ENCODE measurements at regions not wholly inside any gene's neighbourhood (a gene's known extent, or its start where the extent isn't known, plus 50 kb on each side); places are given as distances from the start of the nearest gene placed in this dataset.

DNA sequence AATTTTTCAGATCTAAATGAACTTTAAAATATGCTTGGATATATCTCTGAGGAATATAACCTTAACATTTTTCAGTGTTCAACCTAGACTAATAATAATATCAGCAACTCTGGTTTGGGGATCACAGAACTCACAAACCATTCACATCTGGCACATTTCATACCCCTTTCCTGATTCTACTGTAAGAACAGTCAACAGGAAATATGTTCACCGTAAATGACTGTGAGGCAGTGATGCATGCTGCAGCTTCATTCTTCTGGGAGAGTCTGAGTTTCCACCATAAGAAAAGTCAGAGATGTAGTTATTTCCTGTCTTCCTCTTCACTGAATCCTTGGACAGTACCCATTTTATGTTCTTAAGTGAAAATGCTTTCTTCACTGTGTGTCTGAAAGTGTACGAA lies 134.2 kb upstream of the IFNGR1 start:
- TF ChIP-seq, protein P1, sequence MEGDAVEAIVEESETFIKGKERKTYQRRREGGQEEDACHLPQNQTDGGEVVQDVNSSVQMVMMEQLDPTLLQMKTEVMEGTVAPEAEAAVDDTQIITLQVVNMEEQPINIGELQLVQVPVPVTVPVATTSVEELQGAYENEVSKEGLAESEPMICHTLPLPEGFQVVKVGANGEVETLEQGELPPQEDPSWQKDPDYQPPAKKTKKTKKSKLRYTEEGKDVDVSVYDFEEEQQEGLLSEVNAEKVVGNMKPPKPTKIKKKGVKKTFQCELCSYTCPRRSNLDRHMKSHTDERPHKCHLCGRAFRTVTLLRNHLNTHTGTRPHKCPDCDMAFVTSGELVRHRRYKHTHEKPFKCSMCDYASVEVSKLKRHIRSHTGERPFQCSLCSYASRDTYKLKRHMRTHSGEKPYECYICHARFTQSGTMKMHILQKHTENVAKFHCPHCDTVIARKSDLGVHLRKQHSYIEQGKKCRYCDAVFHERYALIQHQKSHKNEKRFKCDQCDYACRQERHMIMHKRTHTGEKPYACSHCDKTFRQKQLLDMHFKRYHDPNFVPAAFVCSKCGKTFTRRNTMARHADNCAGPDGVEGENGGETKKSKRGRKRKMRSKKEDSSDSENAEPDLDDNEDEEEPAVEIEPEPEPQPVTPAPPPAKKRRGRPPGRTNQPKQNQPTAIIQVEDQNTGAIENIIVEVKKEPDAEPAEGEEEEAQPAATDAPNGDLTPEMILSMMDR (IDR thresholded peaks at IDR 0.05; ENCODE audit: borderline replicate concordance, extremely low read depth, low read length, poor library complexity, severe bottlenecking) = no peak
- TF ChIP-seq EZH2 (IDR thresholded peaks at IDR 0.05; ENCODE audit: borderline replicate concordance, low read depth, low read length, severe bottlenecking) = no peak

All from DND-41 (cell line).